ENCODE measurements at regions not wholly inside any gene's neighbourhood (a gene's known extent, or its start where the extent isn't known, plus 50 kb on each side); places are given as distances from the start of the nearest gene placed in this dataset.
"Not testable (repeated sequence)": the region's sequence is repeated elsewhere in the genome, so short reads cannot be mapped to it uniquely, and the experiment has no call there.

GRCh38 chr3:188974856-188975599, 196.7 kb upstream of the TPRG1 start:
- peak; percentile 69 for DNase-seq

GRCh38 chr3:188975600-188976314, 196.0 kb upstream of the TPRG1 start:
- no peak for DNase-seq

- no peak for DNase-seq
These were observed 195.4 kb upstream of the TPRG1 start for GRCh38 chr3:188976407-188976806.

GRCh38 chr3:188978421-188979171, 193.2 kb upstream of the TPRG1 start:
- peak; percentile 79 for DNase-seq

- DNase-seq: no peak
These were observed 192.5 kb upstream of the TPRG1 start for GRCh38 chr3:188979248-188979647.

- no peak for DNase-seq
These were observed 192.0 kb upstream of the TPRG1 start for GRCh38 chr3:188979669-188980310.

GRCh38 chr3:188993181-188993580, 178.6 kb upstream of the TPRG1 start:
- DNase-seq: no peak

GRCh38 chr3:189001559-189001958, 170.2 kb upstream of the TPRG1 start:
- DNase-seq: peak; percentile 93

- DNase-seq: no peak
These were observed 168.4 kb upstream of the TPRG1 start for GRCh38 chr3:189003410-189003809.

- no peak for DNase-seq
These were observed 158.4 kb upstream of the TPRG1 start for GRCh38 chr3:189013224-189013888.

GRCh38 chr3:189014526-189014925, 157.2 kb upstream of the TPRG1 start:
- DNase-seq: no peak

GRCh38 chr3:189022576-189023466, 148.9 kb upstream of the TPRG1 start:
- DNase-seq: not testable (repeated sequence)

- DNase-seq: no peak
These were observed 145.9 kb upstream of the TPRG1 start for GRCh38 chr3:189025866-189026265.

- DNase-seq: peak; percentile 62
These were observed 144.1 kb upstream of the TPRG1 start for GRCh38 chr3:189027626-189028155.

GRCh38 chr3:189038773-189039745, 132.7 kb upstream of the TPRG1 start:
- DNase-seq: no peak

- DNase-seq: peak; percentile 56
These were observed 131.0 kb upstream of the TPRG1 start for GRCh38 chr3:189040656-189041335.

GRCh38 chr3:189041482-189042090, 130.2 kb upstream of the TPRG1 start:
- DNase-seq: peak; percentile 40

GRCh38 chr3:189042832-189043231, 128.9 kb upstream of the TPRG1 start:
- DNase-seq: no peak
